Uterus (tissue), 2 donors: ENCODE measurements at regions not wholly inside any gene's neighbourhood (a gene's known extent, or its start where the extent isn't known, plus 50 kb on each side); places are given as distances from the start of the nearest gene placed in this dataset.

Experiments
- CTCF ChIP-seq, 4 experiments: fragments of 200-600 bp in 2 of 4; fragments of 450-650 bp in 2 of 4; sonication (generic) in 2 of 4; IDR thresholded peaks; one replicate each; pipeline ENCODE4 v1.5.1; 2016 to 2019; ENCODE audit warnings: antibody characterized with exemption in 4 of 4, mild to moderate bottlenecking in 2 of 4, moderate library complexity in 1 of 4
- POLR2A ChIP-seq, 2 donors: fragments of 450-650 bp; IDR thresholded peaks; one replicate each; pipeline ENCODE4 v1.6.1; 2016; ENCODE audit warnings: antibody characterized with exemption in 2 of 2, mild to moderate bottlenecking in 1 of 2, moderate library complexity in 1 of 2

GRCh38 chr5:68946728-68947127 is 147.1 kb upstream of the SLC30A5 start:
- TF ChIP-seq CTCF (IDR thresholded peaks at IDR 0.05) (no peak), POLR2A (IDR thresholded peaks at IDR 0.05) (no peak)
